Bronchial epithelial cell (primary cell): ENCODE measurements at regions not wholly inside any gene's neighbourhood (a gene's known extent, or its start where the extent isn't known, plus 50 kb on each side); places are given as distances from the start of the nearest gene placed in this dataset.
"Not testable (repeated sequence)": the region's sequence is repeated elsewhere in the genome, so short reads cannot be mapped to it uniquely, and the experiment has no call there.

Experiments
- DNase-seq: peaks from one replicate; pipeline ENCODE4 v3.0.0-alpha.2; 2010; ENCODE audit warnings: low read depth
- FAIRE-seq: peaks from 2 replicates; lab custom pipeline; 2011; peaks lifted over from hg19 to GRCh38; lab: Jason Lieb, UNC
- H3K27me3 ChIP-seq: 2 replicates; pipeline ENCODE4 v1.5.1; 2011; ENCODE audit warnings: low read length; ENCODE audit not compliant: control insufficient read depth, insufficient read depth
- H3K36me3 ChIP-seq: 2 replicates; pipeline ENCODE4 v1.5.1; 2011; ENCODE audit warnings: low read length; ENCODE audit not compliant: control insufficient read depth, insufficient read depth
- H3K4me3 ChIP-seq: 2 replicates; pipeline ENCODE4 v1.5.1; 2011; ENCODE audit warnings: mild to moderate bottlenecking, low read depth, low read length, control low read depth
- CTCF ChIP-seq: IDR thresholded peaks from 2 replicates; pipeline ENCODE4 v1.5.1; 2011; ENCODE audit warnings: mild to moderate bottlenecking, moderate library complexity, low read length, control low read depth, inconsistent platforms; ENCODE audit not compliant: insufficient read depth, severe bottlenecking

GRCh38 chr13:109271061-109271460 lies 515.3 kb downstream of the IRS2 start:
- no peak for FAIRE-seq
- no peak overlapping the region for H3K4me3 ChIP-seq

GRCh38 chr13:109269381-109269780 lies 517.0 kb downstream of the IRS2 start:
- H3K4me3 ChIP-seq, H3K36me3 ChIP-seq, DNase-seq, FAIRE-seq, H3K27me3 ChIP-seq: not testable (repeated sequence)

More at GRCh38 chr13:109271061-109271460, 515.3 kb downstream of the IRS2 start:
- no peak for DNase-seq
- Histone ChIP-seq H3K36me3 (no peaks in the 10 kb centered on the region), H3K27me3 (no peaks in the 10 kb centered on the region)
- no peak for TF ChIP-seq CTCF

GRCh38 chr13:109268492-109268891 lies 517.9 kb downstream of the IRS2 start:
- not testable (repeated sequence) for FAIRE-seq, H3K36me3 ChIP-seq, DNase-seq, H3K4me3 ChIP-seq, H3K27me3 ChIP-seq

GRCh38 chr13:109267400-109267799 lies 519.0 kb downstream of the IRS2 start:
- not testable (repeated sequence) for H3K4me3 ChIP-seq, H3K27me3 ChIP-seq, DNase-seq, FAIRE-seq, H3K36me3 ChIP-seq

- DNase-seq, H3K27me3 ChIP-seq, FAIRE-seq, H3K4me3 ChIP-seq, H3K36me3 ChIP-seq: not testable (repeated sequence)
Measured at GRCh38 chr13:109265438-109265742, 521.0 kb downstream of the IRS2 start.

GRCh38 chr13:109264603-109265437 lies 521.6 kb downstream of the IRS2 start:
- H3K4me3 ChIP-seq, H3K27me3 ChIP-seq, H3K36me3 ChIP-seq, FAIRE-seq: not testable (repeated sequence)
- DNase-seq, result peak; percentile 54

- not testable (repeated sequence) for DNase-seq, H3K27me3 ChIP-seq, H3K4me3 ChIP-seq, H3K36me3 ChIP-seq, FAIRE-seq
Measured at GRCh38 chr13:109257761-109258157, 528.6 kb downstream of the IRS2 start.
